Mononuclear cell (primary cell): ENCODE measurements at regions not wholly inside any gene's neighbourhood (a gene's known extent, or its start where the extent isn't known, plus 50 kb on each side); places are given as distances from the start of the nearest gene placed in this dataset.

Experiments
- H3K27me3 ChIP-seq: 2 replicates; pipeline ENCODE4 v1.6.0; 2011; ENCODE audit warnings: low read length, control low read depth; ENCODE audit not compliant: insufficient read depth
- H3K4me1 ChIP-seq: 2 replicates; pipeline ENCODE4 v1.5.1; 2011; ENCODE audit warnings: mild to moderate bottlenecking, low read length, control low read depth; ENCODE audit not compliant: insufficient read depth
- H3K4me3 ChIP-seq: 2 replicates; pipeline ENCODE4 v1.5.1; 2011; ENCODE audit warnings: mild to moderate bottlenecking, low read length, moderate library complexity
- H3K9me3 ChIP-seq: 2 replicates; pipeline ENCODE4 v1.5.1; 2011; ENCODE audit warnings: low read depth, mild to moderate bottlenecking, control low read depth, low read length

- Histone ChIP-seq H3K4me3 (no peak overlapping the region), H3K9me3 (no peaks in the 10 kb centered on the region), H3K27me3 (no peaks in the 10 kb centered on the region), H3K4me1 (no peaks in the 10 kb centered on the region)
Observed at GRCh38 chr6:16078064-16078463, 50.8 kb upstream of the MYLIP start.

GRCh38 chr6:16069671-16070070 lies 59.2 kb upstream of the MYLIP start:
- H3K4me3 ChIP-seq = no peak overlapping the region
- H3K9me3 ChIP-seq = no peaks in the 10 kb centered on the region
- H3K4me1 ChIP-seq = no peaks in the 10 kb centered on the region
- H3K27me3 ChIP-seq = no peaks in the 10 kb centered on the region

DNA sequence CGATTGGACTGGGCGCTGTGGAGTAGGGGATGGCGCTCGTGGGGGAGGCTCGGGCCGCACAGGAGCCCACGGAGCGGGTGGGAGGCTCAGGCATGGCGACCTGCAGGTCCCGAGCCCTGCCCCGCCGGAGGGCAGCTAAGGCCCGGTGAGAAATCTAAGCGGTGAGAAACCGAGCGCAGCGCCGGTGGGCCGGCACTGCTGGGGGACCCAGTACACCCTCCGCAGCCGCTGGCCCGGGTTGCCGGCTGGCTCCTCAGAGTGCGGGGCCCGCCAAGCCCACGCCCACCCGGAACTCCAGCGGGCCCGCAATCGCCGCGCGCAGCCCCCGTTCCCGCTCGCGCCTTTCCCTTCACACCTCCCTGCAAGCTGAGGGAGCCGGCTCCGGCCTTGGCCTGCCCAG lies 59.7 kb upstream of the MYLIP start:
- Histone ChIP-seq H3K4me3 (no peak overlapping the region), H3K4me1 (no peaks in the 10 kb centered on the region), H3K27me3 (no peaks in the 10 kb centered on the region), H3K9me3 (no peaks in the 10 kb centered on the region)

GRCh38 chr6:16067568-16067967 lies 61.3 kb upstream of the MYLIP start:
- Histone ChIP-seq H3K27me3 (no peaks in the 10 kb centered on the region), H3K9me3 (no peaks in the 10 kb centered on the region), H3K4me1 (no peaks in the 10 kb centered on the region), H3K4me3 (no peak overlapping the region)

DNA sequence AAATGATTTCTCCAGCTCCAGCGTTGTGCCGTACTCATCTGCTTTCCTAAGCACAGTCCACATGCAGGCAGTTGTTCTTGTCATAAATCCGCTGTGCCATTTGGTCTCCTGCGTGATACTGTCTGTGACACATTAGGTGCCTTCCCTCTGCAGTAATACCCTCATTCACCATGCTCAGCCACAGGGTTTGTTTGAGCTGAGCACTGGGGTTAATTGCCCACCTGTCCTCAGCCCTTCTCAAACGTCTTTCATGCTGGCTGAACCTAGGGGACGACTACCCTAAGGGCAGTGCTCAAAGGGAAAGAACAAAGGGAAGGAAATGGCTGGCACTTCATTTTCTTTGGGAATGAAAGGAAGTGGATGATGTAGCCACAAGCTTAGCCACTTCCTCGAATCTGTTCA lies 64.2 kb upstream of the MYLIP start:
- no peaks in the 10 kb centered on the region for H3K27me3 ChIP-seq
- H3K4me1 ChIP-seq = no peaks in the 10 kb centered on the region
- H3K9me3 ChIP-seq = no peaks in the 10 kb centered on the region
- no peak overlapping the region for H3K4me3 ChIP-seq

- Histone ChIP-seq H3K4me1 (no peaks in the 10 kb centered on the region), H3K4me3 (no peak overlapping the region), H3K27me3 (no peaks in the 10 kb centered on the region), H3K9me3 (no peaks in the 10 kb centered on the region)
Observed at GRCh38 chr6:16063580-16063979, 65.3 kb upstream of the MYLIP start.

GRCh38 chr6:16061818-16062217 lies 67.1 kb upstream of the MYLIP start:
- no peak overlapping the region for H3K4me3 ChIP-seq
- H3K9me3 ChIP-seq = no peaks in the 10 kb centered on the region
- H3K27me3 ChIP-seq = no peaks in the 10 kb centered on the region
- no peaks in the 10 kb centered on the region for H3K4me1 ChIP-seq

- no peaks in the 10 kb centered on the region for H3K9me3 ChIP-seq
- no peak overlapping the region for H3K4me3 ChIP-seq
- no peaks in the 10 kb centered on the region for H3K4me1 ChIP-seq
- H3K27me3 ChIP-seq = no peaks in the 10 kb centered on the region
Observed at GRCh38 chr6:16060039-16060438, 68.8 kb upstream of the MYLIP start.

GRCh38 chr6:16059496-16059895 lies 69.4 kb upstream of the MYLIP start:
- H3K4me1 ChIP-seq = no peaks in the 10 kb centered on the region
- no peaks in the 10 kb centered on the region for H3K27me3 ChIP-seq
- no peaks in the 10 kb centered on the region for H3K9me3 ChIP-seq
- H3K4me3 ChIP-seq = no peak overlapping the region

GRCh38 chr6:16058929-16059345 lies 69.9 kb upstream of the MYLIP start:
- no peaks in the 10 kb centered on the region for H3K27me3 ChIP-seq
- no peaks in the 10 kb centered on the region for H3K4me1 ChIP-seq
- no peak overlapping the region for H3K4me3 ChIP-seq
- no peaks in the 10 kb centered on the region for H3K9me3 ChIP-seq

GRCh38 chr6:16058201-16058928 lies 70.5 kb upstream of the MYLIP start:
- no peaks in the 10 kb centered on the region for H3K9me3 ChIP-seq
- H3K4me3 ChIP-seq = no peak overlapping the region
- no peaks in the 10 kb centered on the region for H3K4me1 ChIP-seq
- no peaks in the 10 kb centered on the region for H3K27me3 ChIP-seq

- no peaks in the 10 kb centered on the region for H3K27me3 ChIP-seq
Observed at GRCh38 chr6:16057446-16057845, 71.4 kb upstream of the MYLIP start.

DNA sequence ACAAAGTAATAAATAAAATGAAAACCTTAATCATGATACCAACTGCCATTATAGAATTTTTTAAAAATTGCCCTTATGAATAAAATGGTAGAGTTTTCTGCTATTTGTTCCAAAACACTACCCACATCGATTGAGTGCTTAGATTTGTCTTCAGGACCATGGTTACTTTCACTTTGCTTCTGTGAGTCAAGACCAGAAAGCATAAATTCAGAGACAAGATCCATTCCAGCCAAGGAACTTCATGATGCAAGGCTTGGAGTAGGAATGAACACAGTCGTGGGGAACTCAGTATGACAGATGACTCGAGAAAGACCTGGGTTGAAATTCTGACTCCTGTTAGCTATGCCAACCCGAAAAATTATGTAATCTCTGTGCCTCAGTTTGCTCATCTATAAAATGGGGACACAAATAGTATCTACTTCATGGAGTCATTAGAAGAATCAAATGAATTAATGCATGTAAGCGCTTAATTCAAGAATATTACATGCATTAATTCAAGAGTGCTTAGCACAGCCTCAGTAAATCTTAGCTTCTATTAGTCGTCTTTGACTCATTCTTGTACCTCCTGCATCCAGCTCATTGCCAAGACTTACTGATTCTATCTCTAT lies 72.5 kb upstream of the MYLIP start:
- H3K9me3 ChIP-seq = no peaks in the 10 kb centered on the region
- H3K27me3 ChIP-seq = no peaks in the 10 kb centered on the region
- H3K4me1 ChIP-seq = no peaks in the 10 kb centered on the region
- H3K4me3 ChIP-seq = no peak overlapping the region

More at GRCh38 chr6:16057446-16057845, 71.4 kb upstream of the MYLIP start:
- no peaks in the 10 kb centered on the region for H3K9me3 ChIP-seq
- no peak overlapping the region for H3K4me3 ChIP-seq
- no peaks in the 10 kb centered on the region for H3K4me1 ChIP-seq

GRCh38 chr6:16055852-16056251 lies 73.0 kb upstream of the MYLIP start:
- H3K4me1 ChIP-seq = no peaks in the 10 kb centered on the region
- H3K27me3 ChIP-seq = no peaks in the 10 kb centered on the region

GRCh38 chr6:16049168-16049567 lies 79.7 kb upstream of the MYLIP start:
- Histone ChIP-seq H3K4me1 (no peaks in the 10 kb centered on the region), H3K27me3 (no peaks in the 10 kb centered on the region), H3K4me3 (no peak overlapping the region), H3K9me3 (no peaks in the 10 kb centered on the region)

More at GRCh38 chr6:16055852-16056251, 73.0 kb upstream of the MYLIP start:
- no peaks in the 10 kb centered on the region for H3K9me3 ChIP-seq
- H3K4me3 ChIP-seq = no peak overlapping the region

DNA sequence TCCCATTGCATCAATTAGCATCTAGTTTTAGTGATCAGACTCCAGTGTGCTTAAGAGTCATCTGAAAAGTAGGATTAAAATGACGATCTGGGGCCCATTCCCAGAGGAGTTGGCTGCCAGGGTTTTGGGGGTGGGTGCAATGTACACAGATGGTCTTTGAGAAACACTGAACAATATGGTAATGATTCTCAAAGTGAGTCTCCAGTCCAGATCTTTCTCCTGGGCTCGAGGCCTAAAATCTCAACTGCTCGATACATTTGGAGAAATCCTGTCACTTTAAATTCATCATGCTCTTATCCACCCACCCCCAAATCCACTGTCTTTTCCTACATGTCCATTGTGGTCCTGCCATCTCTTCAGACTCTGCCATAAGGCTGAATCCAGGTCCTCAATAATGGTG lies 80.7 kb upstream of the MYLIP start:
- Histone ChIP-seq H3K4me3 (no peak overlapping the region), H3K9me3 (no peaks in the 10 kb centered on the region), H3K4me1 (no peaks in the 10 kb centered on the region), H3K27me3 (no peaks in the 10 kb centered on the region)
